H9 (cell line): ENCODE measurements at regions not wholly inside any gene's neighbourhood (a gene's known extent, or its start where the extent isn't known, plus 50 kb on each side); places are given as distances from the start of the nearest gene placed in this dataset.

Source experiments
- DNase-seq: peaks from one replicate; pipeline ENCODE4 v3.0.0-alpha.2; 2017
- H2AFZ ChIP-seq: one replicate; pipeline ENCODE4 v1.6.1; 2013; ENCODE audit warnings: mild to moderate bottlenecking, low read length, control low read depth, moderate library complexity
- H2AK5ac ChIP-seq: 2 replicates; pipeline ENCODE4 v1.6.1; 2013; ENCODE audit warnings: low read length, control low read depth, mixed read lengths; ENCODE audit not compliant: insufficient read length
- H2BK120ac ChIP-seq: one replicate; pipeline ENCODE4 v1.6.1; 2013; ENCODE audit warnings: low read depth, mild to moderate bottlenecking, low read length, control low read depth, inconsistent platforms; ENCODE audit not compliant: poor library complexity, severe bottlenecking
- H2BK12ac ChIP-seq: 2 replicates; pipeline ENCODE4 v1.6.1; 2013; ENCODE audit warnings: low read length, control low read depth, mixed read lengths, low read depth; ENCODE audit not compliant: insufficient read length
- H2BK15ac ChIP-seq: 2 replicates; pipeline ENCODE4 v1.6.1; 2013; ENCODE audit warnings: low read depth, low read length, control low read depth
- H2BK20ac ChIP-seq: one replicate; pipeline ENCODE4 v1.6.1; 2013; ENCODE audit warnings: low read depth, mild to moderate bottlenecking, low read length, control low read depth, inconsistent platforms; ENCODE audit not compliant: poor library complexity, severe bottlenecking
- H2BK5ac ChIP-seq: 2 replicates; pipeline ENCODE4 v1.6.1; 2013; ENCODE audit warnings: low read length, control low read depth, mixed read lengths; ENCODE audit not compliant: insufficient read length
- H3K14ac ChIP-seq: 2 replicates; pipeline ENCODE4 v1.6.1; 2013; ENCODE audit warnings: low read length, control low read depth; ENCODE audit not compliant: insufficient read depth
- H3K18ac ChIP-seq: 2 replicates; pipeline ENCODE4 v1.6.1; 2013; ENCODE audit warnings: low read depth, mild to moderate bottlenecking, mixed read lengths, low read length, control low read depth; ENCODE audit not compliant: insufficient read length
- H3K23ac ChIP-seq: 2 replicates; pipeline ENCODE4 v1.6.1; 2013; ENCODE audit warnings: low read length, control low read depth, mixed read lengths, low read depth; ENCODE audit not compliant: insufficient read length
- H3K23me2 ChIP-seq: 2 replicates; pipeline ENCODE4 v1.6.1; 2013; ENCODE audit warnings: low read depth, mild to moderate bottlenecking, mixed read lengths, low read length, control low read depth; ENCODE audit not compliant: insufficient read length, poor library complexity, severe bottlenecking
- H3K27ac ChIP-seq: 2 replicates; pipeline ENCODE4 v1.5.1; 2013; ENCODE audit warnings: low read length, control low read depth, mixed read lengths, low read depth; ENCODE audit not compliant: insufficient read length
- H3K27me3 ChIP-seq: 2 replicates; pipeline ENCODE4 v1.6.1; 2013; ENCODE audit warnings: low read length, control low read depth, inconsistent platforms; ENCODE audit not compliant: insufficient read depth
- H3K4ac ChIP-seq: 2 replicates; pipeline ENCODE4 v1.6.1; 2013; ENCODE audit warnings: low read depth, mild to moderate bottlenecking, control low read depth, inconsistent platforms, low read length, moderate library complexity
- H3K4me1 ChIP-seq: 2 replicates; pipeline ENCODE4 v1.6.1; 2013; ENCODE audit warnings: low read length, control low read depth, inconsistent platforms; ENCODE audit not compliant: insufficient read depth
- H3K4me2 ChIP-seq: 2 replicates; pipeline ENCODE4 v1.6.1; 2013; ENCODE audit warnings: low read length, control low read depth, mixed read lengths; ENCODE audit not compliant: insufficient read length, insufficient read depth
- H3K56ac ChIP-seq: 2 replicates; pipeline ENCODE4 v1.6.1; 2013; ENCODE audit warnings: low read depth, mild to moderate bottlenecking, mixed read lengths, low read length, control low read depth; ENCODE audit not compliant: insufficient read length
- H3K79me1 ChIP-seq: 2 replicates; pipeline ENCODE4 v1.6.1; 2013; ENCODE audit warnings: low read depth, mild to moderate bottlenecking, moderate library complexity, low read length, control low read depth, inconsistent platforms; ENCODE audit not compliant: insufficient read depth, poor library complexity, severe bottlenecking
- H3K79me2 ChIP-seq: 2 replicates; pipeline ENCODE4 v1.6.1; 2013; ENCODE audit warnings: low read length, control low read depth, inconsistent platforms; ENCODE audit not compliant: insufficient read depth
- H3K9ac ChIP-seq: 2 replicates; pipeline ENCODE4 v1.6.1; 2013; ENCODE audit warnings: low read length, control low read depth, mixed read lengths; ENCODE audit not compliant: insufficient read length; ENCODE audit errors: extremely low read depth
- H3K9me3 ChIP-seq: one replicate; pipeline ENCODE4 v1.6.1; 2013; ENCODE audit warnings: low read depth, low read length, inconsistent platforms; ENCODE audit not compliant: control insufficient read depth
- H3T11ph ChIP-seq: one replicate; pipeline ENCODE4 v1.6.1; 2013; ENCODE audit warnings: mild to moderate bottlenecking, low read length, control low read depth, inconsistent platforms
- H4K20me1 ChIP-seq: one replicate; pipeline ENCODE4 v1.6.1; 2013; ENCODE audit not compliant: control insufficient read depth, insufficient read length, insufficient read depth
- H4K5ac ChIP-seq: 2 replicates; pipeline ENCODE4 v1.6.1; 2013; ENCODE audit warnings: low read depth, mild to moderate bottlenecking, mixed read lengths, low read length, control low read depth; ENCODE audit not compliant: insufficient read length
- H4K8ac ChIP-seq: replicated peaks from 2 replicates; pipeline ENCODE4 v1.6.1; 2013; ENCODE audit warnings: low read length, control low read depth, mixed read lengths, low read depth; ENCODE audit not compliant: insufficient read length
- H4K91ac ChIP-seq: 2 replicates; pipeline ENCODE4 v1.6.1; 2013; ENCODE audit warnings: low read depth, mild to moderate bottlenecking, moderate library complexity, mixed read lengths, low read length, control low read depth; ENCODE audit not compliant: insufficient read length
- H3K27ac Mint-ChIP-seq, 3 experiments: 2 replicates in 2 of 3; 3 replicates in 1 of 3; pipeline ENCODE4 v1.8.0; 2020 to 2021; ENCODE audit warnings: mixed read lengths in 3 of 3, mild to moderate bottlenecking in 1 of 3, moderate library complexity in 1 of 3
- H3K27me3 Mint-ChIP-seq: 2 replicates; pipeline ENCODE4 v1.8.0; 2021; ENCODE audit warnings: low read depth, mild to moderate bottlenecking, moderate library complexity, mixed read lengths
- H3K36me3 Mint-ChIP-seq, 3 experiments: 2 replicates in 2 of 3; 3 replicates in 1 of 3; pipeline ENCODE4 v1.8.0; 2020 to 2021; ENCODE audit warnings: low read depth in 3 of 3, mixed read lengths in 3 of 3; ENCODE audit not compliant: insufficient read depth in 1 of 3
- H3K4me1 Mint-ChIP-seq, 2 experiments: 2 replicates each; pipeline ENCODE4 v1.8.0; 2020; ENCODE audit warnings: mixed read lengths in 2 of 2
- H3K4me3 Mint-ChIP-seq, 2 experiments: 2 replicates in 1 of 2; 3 replicates in 1 of 2; pipeline ENCODE4 v1.8.0; 2020 to 2021; ENCODE audit warnings: mild to moderate bottlenecking in 2 of 2, mixed read lengths in 2 of 2, moderate library complexity in 1 of 2
- H3K9me3 Mint-ChIP-seq, 2 experiments: 2 replicates in 1 of 2; 3 replicates in 1 of 2; pipeline ENCODE4 v1.8.0; 2020; ENCODE audit warnings: mild to moderate bottlenecking in 2 of 2, mixed read lengths in 2 of 2, moderate library complexity in 1 of 2
- TF ChIP-seq, protein P1 (sequence below): fragments of 200-600 bp; sonication (generic); conservative IDR thresholded peaks from 3 replicates; pipeline ENCODE4 v1.8.0; 2021; ENCODE audit warnings: antibody characterized with exemption, mild to moderate bottlenecking

DNA sequence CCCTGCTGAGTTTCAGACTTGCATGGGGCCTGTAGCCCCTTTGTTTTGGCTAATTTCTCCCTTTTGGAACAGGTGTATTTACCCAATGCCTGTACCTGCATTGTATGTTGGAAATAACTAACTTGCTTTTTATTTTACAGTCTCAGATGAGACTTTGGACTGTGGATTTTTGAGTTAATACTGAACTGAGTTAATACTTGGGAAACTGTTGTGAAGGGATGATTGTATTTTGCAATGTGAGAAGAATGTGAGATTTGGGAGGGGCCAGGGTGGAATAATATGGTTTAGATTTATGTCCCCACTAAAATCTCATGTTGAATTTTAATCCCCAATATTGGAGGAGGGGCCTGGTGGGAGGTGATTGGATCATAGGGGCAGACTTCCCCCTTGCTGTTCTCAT is 99.1 kb upstream of the IRAK1BP1 start:
- Histone ChIP-seq H3K9me3 (no peaks in the 10 kb centered on the region), H3K79me2 (no peaks in the 10 kb centered on the region), H3K27ac (no peak overlapping the region), H4K8ac (no peak overlapping the region), H2BK15ac (no peak overlapping the region), H4K5ac (no peak overlapping the region), H3T11ph (no peak overlapping the region), H2AK5ac (no peak overlapping the region), H3K9ac (no peak overlapping the region), H3K14ac (no peak overlapping the region), H2AFZ (no peak overlapping the region), H3K23ac (no peak overlapping the region), H3K79me1 (no peaks in the 10 kb centered on the region), H3K27me3 (no peaks in the 10 kb centered on the region), H3K4me1 (no peaks in the 10 kb centered on the region), H2BK5ac (no peak overlapping the region), H2BK20ac (no peak overlapping the region), H3K56ac (no peak overlapping the region), H3K4ac (no peak overlapping the region), H3K23me2 (no peaks in the 10 kb centered on the region), H2BK12ac (no peak overlapping the region), H3K18ac (no peak overlapping the region), H2BK120ac (no peak overlapping the region), H3K4me2 (no peak overlapping the region), H4K91ac (no peak overlapping the region), H4K20me1 (no peaks in the 10 kb centered on the region)
- Mint-ChIP-seq H3K36me3 (peaks cover 0 to 5% (median 0%) of the 10 kb centered on the region in 3 experiments; a peak in 1 of 7 replicates), H3K4me3 (no peak overlapping the region), H3K9me3 (peaks cover 3 to 12% of the 10 kb centered on the region in 2 experiments; a peak in 4 of 5 replicates), H3K4me1 (peaks cover 5 to 9% of the 10 kb centered on the region in 2 experiments), H3K27ac (no peak overlapping the region), H3K27me3 (no peaks in the 10 kb centered on the region)
- TF ChIP-seq, protein P1, sequence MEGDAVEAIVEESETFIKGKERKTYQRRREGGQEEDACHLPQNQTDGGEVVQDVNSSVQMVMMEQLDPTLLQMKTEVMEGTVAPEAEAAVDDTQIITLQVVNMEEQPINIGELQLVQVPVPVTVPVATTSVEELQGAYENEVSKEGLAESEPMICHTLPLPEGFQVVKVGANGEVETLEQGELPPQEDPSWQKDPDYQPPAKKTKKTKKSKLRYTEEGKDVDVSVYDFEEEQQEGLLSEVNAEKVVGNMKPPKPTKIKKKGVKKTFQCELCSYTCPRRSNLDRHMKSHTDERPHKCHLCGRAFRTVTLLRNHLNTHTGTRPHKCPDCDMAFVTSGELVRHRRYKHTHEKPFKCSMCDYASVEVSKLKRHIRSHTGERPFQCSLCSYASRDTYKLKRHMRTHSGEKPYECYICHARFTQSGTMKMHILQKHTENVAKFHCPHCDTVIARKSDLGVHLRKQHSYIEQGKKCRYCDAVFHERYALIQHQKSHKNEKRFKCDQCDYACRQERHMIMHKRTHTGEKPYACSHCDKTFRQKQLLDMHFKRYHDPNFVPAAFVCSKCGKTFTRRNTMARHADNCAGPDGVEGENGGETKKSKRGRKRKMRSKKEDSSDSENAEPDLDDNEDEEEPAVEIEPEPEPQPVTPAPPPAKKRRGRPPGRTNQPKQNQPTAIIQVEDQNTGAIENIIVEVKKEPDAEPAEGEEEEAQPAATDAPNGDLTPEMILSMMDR, result no peak
- DNase-seq, result no peak
